ENCODE measurements at regions not wholly inside any gene's neighbourhood (a gene's known extent, or its start where the extent isn't known, plus 50 kb on each side); places are given as distances from the start of the nearest gene placed in this dataset.
"Not testable (repeated sequence)": the region's sequence is repeated elsewhere in the genome, so short reads cannot be mapped to it uniquely, and the experiment has no call there.

DNA sequence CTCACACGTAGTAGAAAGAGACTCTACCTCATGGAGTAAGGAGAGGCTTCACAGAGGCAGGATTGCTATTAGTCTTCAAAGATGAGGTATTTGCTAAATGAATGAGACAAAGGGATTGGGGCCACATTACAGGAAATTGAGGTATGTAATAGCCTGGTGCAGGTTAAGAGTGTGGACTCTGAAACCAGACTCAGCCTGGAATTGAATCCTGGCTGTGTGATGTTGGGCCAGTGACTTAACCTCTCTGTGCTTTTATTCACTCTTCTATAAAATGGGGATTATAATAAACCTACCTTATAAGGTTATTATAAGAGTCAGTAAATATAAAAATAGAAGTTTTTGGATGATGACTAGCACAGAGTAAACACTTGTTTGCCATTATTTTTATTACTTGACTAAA is 64.7 kb upstream of the ATRNL1 start:
- H3K4me3 Mint-ChIP-seq: no peak overlapping the region

DNA sequence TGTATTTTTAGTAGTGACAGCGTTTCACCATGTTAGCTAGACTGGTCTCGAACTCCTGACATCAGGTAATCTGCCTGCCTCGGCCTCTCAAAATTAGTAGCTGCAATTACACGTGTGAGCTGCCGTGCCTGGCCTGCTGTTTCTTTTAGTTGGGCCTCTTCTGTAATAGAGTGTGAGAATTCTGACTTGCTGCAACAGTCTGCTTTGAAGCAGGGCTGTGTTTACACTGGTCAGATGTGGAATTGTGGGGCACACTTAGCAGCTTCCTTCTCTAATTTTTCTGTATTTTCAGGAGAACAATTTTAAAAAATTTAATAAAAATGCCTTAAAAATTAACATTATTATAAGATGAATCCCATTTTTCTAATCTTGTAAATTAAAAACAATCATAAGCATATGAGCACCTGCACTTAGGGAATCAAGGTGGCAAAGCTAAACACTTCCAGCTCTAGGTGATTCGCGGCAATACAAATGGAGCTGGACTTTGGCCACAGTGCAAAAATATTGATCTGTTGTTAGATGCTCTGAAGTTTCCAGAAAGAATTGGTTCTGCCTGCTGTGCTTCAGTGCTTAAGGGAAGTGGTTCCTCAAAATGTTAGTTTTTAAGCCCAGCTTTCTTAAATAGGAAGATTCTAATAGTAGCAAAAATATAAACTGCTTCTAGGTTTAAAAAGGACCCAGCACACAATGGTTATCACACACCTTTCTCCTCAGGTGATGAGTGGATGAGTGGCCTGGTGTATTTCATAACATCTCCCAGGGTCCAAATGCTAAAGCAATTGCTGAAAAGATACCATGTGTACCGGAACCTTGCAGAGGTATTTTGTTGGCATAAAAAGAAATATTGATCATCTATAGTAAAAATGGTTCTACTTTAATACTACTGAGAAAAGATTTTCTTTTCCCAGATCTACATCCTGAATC is 63.5 kb upstream of the ATRNL1 start:
- Mint-ChIP-seq H3K9me3 (no peaks in the 10 kb centered on the region), H3K36me3 (no peaks in the 10 kb centered on the region), H3K4me3 (no peak overlapping the region), H3K27ac (no peak overlapping the region), H3K4me1 (no peaks in the 10 kb centered on the region), H3K27me3 (peaks cover 0 to 3% (median 2%) of the 10 kb centered on the region in 3 donors)
- DNase-seq (no peak), ATAC-seq (ENCODE audit: low read depth in 2 of 2) (no peak)

More for the DNA sequence above, 64.7 kb upstream of the ATRNL1 start:
- no peak for ATAC-seq (ENCODE audit: low read depth in 2 of 2)
- H3K4me1 Mint-ChIP-seq: no peaks in the 10 kb centered on the region
- no peaks in the 10 kb centered on the region for H3K36me3 Mint-ChIP-seq
- H3K27ac Mint-ChIP-seq: no peak overlapping the region
- no peak for DNase-seq
- no peaks in the 10 kb centered on the region for H3K9me3 Mint-ChIP-seq
- no peaks in the 10 kb centered on the region for H3K27me3 Mint-ChIP-seq

DNA sequence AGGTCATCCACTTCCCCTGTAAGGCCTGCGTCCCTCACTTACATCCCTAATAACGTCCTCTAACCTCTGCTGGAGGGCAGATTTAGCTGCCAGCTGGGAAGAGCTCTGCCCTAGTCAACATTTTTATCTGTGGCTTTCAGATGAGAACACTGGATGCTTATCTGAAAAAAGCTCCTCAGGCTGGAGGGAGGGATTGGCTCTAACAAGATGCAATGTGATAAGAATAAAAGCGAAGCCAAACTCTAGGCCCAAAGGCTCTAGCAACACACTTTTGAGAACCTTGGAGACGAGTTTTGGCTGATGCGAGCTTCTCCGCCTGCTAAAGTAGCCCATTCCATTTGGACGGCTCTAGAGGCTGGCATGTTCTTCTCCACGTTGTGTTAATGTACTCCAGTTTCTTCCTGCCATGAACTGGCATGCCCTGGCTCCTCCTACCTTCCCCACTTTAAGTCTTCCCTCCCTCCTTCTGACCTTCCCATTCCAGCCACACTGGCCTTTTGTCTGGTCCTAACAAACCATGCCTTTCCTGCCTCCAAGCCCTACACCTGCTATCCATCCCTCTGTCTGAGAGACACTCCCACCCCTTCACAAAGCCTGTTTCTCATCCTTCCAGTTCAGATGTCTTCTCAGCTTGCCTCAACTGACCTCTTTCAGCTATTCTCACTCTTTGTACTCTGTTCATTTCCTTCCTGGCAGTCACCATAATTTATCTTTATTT is 62.5 kb upstream of the ATRNL1 start:
- DNase-seq: no peak
- peak overlapping the region in 2 of 6 donors; percentile 6 to 12 for H3K27ac Mint-ChIP-seq
- H3K4me3 Mint-ChIP-seq: peak overlapping the region in 1 of 8 donors; percentile 6
- H3K36me3 Mint-ChIP-seq: no peaks in the 10 kb centered on the region
- peaks cover 0 to 8% (median 6%) of the 10 kb centered on the region in 3 donors for H3K27me3 Mint-ChIP-seq
- H3K4me1 Mint-ChIP-seq: no peaks in the 10 kb centered on the region
- ATAC-seq (ENCODE audit: low read depth in 2 of 2): no peak
- no peaks in the 10 kb centered on the region for H3K9me3 Mint-ChIP-seq

DNA sequence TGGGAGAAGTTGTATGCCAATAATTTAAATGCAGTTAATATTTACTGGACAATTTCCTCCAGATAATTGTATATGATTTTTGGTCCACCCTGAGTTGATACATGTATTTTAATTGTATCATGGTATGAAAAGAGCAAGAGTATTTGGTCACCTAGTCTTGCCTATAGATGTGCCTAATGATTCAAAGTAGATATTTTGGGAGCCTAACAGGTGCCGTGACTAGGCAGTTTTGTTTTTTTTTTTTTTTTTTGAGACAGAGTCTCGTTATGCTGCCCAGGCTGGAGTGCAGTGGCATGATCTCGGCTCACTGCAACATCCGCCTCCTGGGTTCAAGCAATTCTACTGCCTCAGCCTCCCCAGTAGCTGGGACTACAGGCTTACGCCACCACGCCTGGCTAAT is 59.3 kb upstream of the ATRNL1 start:
- no peak for DNase-seq
- H3K4me1 Mint-ChIP-seq: no peaks in the 10 kb centered on the region
- peaks cover 0 to 16% (median 1%) of the 10 kb centered on the region in 7 donors for H3K9me3 Mint-ChIP-seq
- no peaks in the 10 kb centered on the region for H3K36me3 Mint-ChIP-seq
- no peak for ATAC-seq (ENCODE audit: low read depth in 2 of 2)
- peaks cover 8 to 20% (median 10%) of the 10 kb centered on the region in 3 donors for H3K27me3 Mint-ChIP-seq
- H3K27ac Mint-ChIP-seq: no peak overlapping the region
- no peak overlapping the region for H3K4me3 Mint-ChIP-seq

DNA sequence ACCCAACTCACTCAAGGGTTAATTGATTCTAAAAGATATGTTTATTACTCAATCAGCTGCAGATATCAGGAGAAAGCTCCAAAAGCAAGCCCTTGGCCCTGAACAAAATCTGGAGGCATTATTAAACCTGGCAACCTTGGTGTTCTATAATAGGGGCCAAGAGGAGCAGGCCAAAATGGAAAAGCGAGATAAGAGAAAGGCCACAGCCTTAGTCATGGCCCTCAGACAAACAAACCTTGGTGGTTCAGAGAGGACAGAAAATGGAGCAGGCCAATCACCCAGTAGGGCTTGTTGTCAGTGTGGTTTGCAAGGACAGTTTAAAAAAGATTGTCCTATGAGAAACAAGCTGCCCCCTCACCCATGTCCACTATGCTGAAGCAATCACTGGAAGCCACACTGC is 53.4 kb upstream of the ATRNL1 start:
- DNase-seq; H3K27ac Mint-ChIP-seq; H3K4me1 Mint-ChIP-seq; H3K36me3 Mint-ChIP-seq; ATAC-seq (ENCODE audit: low read depth in 2 of 2); H3K4me3 Mint-ChIP-seq: not testable (repeated sequence)
- H3K27me3 Mint-ChIP-seq: peaks cover 18 to 34% (median 25%) of the 10 kb centered on the region in 3 donors
- H3K9me3 Mint-ChIP-seq: peaks cover 0 to 16% (median 1%) of the 10 kb centered on the region in 7 donors
